ENCODE measurements at regions not wholly inside any gene's neighbourhood (a gene's known extent, or its start where the extent isn't known, plus 50 kb on each side); places are given as distances from the start of the nearest gene placed in this dataset.

DNA sequence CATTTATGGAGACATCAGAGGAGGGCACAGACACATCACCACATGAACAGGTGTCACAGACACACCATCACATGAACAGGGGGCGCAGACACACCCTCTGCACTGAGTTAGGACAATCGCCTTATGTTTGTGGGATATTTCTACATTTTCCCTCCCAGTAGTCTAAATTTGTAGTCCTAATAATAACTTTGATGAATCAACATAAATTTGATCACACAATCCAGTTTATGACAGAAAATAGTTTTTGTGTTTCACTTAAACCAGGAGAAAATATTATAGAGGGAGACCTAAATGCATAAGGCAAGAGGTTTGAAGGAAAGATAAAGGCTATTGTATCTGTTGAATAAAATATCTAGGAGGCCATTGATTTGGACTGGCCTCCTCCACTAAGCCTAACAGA is 195.7 kb downstream of the GPX5 start:
- TF ChIP-seq ZSCAN20 (CRISPR knock-in tag; IDR thresholded peaks at IDR 0.05) (no peak), SREBF2 (IDR thresholded peaks at IDR 0.05) (no peak), EP300 (IDR thresholded peaks at IDR 0.05) (no peak), CBX8 (IDR thresholded peaks at IDR 0.05) (no peak), SMC3 (IDR thresholded peaks at IDR 0.05) (no peak), RAD21 (conservative IDR thresholded peaks at IDR 0.05 in 1 of 2, IDR thresholded peaks at IDR 0.05 in 1 of 2) (no peak), POLR2A (IDR thresholded peaks at IDR 0.05; ENCODE audit: low read length) (no peak), RNF2 (IDR thresholded peaks at IDR 0.05; ENCODE audit: borderline replicate concordance, low read depth) (no peak)
- TF ChIP-seq, protein P1, sequence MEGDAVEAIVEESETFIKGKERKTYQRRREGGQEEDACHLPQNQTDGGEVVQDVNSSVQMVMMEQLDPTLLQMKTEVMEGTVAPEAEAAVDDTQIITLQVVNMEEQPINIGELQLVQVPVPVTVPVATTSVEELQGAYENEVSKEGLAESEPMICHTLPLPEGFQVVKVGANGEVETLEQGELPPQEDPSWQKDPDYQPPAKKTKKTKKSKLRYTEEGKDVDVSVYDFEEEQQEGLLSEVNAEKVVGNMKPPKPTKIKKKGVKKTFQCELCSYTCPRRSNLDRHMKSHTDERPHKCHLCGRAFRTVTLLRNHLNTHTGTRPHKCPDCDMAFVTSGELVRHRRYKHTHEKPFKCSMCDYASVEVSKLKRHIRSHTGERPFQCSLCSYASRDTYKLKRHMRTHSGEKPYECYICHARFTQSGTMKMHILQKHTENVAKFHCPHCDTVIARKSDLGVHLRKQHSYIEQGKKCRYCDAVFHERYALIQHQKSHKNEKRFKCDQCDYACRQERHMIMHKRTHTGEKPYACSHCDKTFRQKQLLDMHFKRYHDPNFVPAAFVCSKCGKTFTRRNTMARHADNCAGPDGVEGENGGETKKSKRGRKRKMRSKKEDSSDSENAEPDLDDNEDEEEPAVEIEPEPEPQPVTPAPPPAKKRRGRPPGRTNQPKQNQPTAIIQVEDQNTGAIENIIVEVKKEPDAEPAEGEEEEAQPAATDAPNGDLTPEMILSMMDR (IDR thresholded peaks at IDR 0.05), result no peak
- TF ChIP-seq, protein P2, sequence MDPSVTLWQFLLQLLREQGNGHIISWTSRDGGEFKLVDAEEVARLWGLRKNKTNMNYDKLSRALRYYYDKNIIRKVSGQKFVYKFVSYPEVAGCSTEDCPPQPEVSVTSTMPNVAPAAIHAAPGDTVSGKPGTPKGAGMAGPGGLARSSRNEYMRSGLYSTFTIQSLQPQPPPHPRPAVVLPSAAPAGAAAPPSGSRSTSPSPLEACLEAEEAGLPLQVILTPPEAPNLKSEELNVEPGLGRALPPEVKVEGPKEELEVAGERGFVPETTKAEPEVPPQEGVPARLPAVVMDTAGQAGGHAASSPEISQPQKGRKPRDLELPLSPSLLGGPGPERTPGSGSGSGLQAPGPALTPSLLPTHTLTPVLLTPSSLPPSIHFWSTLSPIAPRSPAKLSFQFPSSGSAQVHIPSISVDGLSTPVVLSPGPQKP (IDR thresholded peaks at IDR 0.05; ENCODE audit: low read depth, low read length), result no peak
- TF ChIP-seq, protein P3, sequence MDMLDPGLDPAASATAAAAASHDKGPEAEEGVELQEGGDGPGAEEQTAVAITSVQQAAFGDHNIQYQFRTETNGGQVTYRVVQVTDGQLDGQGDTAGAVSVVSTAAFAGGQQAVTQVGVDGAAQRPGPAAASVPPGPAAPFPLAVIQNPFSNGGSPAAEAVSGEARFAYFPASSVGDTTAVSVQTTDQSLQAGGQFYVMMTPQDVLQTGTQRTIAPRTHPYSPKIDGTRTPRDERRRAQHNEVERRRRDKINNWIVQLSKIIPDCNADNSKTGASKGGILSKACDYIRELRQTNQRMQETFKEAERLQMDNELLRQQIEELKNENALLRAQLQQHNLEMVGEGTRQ (IDR thresholded peaks at IDR 0.05), result no peak

All from A549 (cell line).